ENCODE measurements at regions not wholly inside any gene's neighbourhood (a gene's known extent, or its start where the extent isn't known, plus 50 kb on each side); places are given as distances from the start of the nearest gene placed in this dataset.

DNA sequence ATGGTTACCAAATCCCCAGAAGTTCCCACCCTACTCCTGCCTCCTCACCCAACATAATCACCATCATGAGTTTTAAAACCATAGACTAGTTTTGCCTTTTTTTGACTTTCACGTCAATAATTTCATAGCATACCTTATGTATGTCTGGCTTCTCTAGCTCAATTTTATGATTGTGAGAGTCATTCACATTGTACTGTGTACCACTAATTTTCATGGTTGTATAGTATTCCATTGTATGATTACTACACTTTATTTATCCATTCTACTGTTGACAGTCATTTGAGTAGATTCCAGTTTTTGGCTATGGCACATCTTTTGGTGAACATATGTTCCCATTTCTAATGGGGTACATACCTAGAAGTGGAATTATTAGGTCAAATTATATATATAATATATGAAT lies 195.3 kb upstream of the TCF21 start:
- DNase-seq (ENCODE audit: low read depth in 2 of 2) = no peak

- DNase-seq (ENCODE audit: low read depth in 2 of 2) = no peak
Observed at GRCh38 chr6:133697185-133697584, 191.7 kb upstream of the TCF21 start.

GRCh38 chr6:133697666-133698065 lies 191.2 kb upstream of the TCF21 start:
- no peak for DNase-seq (ENCODE audit: low read depth in 2 of 2)

DNA sequence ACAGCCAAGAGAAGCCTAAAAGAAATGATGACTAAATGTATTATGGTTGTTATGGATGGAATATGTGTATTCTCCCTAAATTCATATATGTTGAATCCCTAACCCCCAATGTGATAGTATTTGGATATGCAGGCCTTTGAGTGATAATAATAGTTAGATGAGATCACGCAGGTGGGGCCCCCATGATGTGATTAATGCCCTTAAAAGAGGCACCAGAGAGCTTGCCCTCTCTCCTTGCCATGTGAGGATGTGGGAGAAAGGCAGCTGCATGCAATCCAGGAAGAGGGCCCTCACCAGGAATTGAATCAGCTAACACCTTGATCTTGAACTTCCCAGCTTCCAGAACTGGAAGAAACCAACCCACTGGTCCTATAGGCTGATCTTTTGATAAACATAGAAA lies 190.6 kb upstream of the TCF21 start:
- DNase-seq (ENCODE audit: low read depth in 2 of 2) = no peak

DNA sequence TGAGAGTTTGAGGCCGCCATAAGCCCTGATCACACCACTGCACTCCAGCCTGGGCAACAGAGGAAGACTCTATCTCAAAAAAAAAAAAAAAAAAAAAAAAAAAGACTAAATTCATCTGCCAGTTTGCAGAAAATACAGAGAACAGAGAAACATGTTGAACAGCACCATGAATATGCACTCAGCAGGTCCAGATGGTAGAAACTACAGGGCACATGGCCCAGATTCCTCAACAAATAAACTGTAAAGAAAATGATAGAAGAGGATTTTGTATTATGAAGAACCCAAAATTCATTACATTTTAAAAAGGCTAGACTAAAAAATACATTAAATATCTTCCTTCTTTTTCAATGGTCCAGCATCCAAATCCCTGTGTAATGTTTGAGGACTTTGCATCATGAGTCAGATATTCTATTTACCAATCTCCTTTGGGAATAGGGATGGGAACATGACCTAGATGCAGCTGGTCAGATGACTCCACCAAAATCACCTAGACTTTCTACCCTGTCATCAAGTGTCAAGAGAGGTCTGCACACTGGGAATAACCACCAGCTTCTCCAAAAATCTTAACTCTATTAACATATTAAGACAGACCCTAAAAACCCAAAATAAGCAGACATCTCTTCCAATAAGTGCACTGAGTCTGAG lies 189.1 kb upstream of the TCF21 start:
- no peak for DNase-seq (ENCODE audit: low read depth in 2 of 2)

DNA sequence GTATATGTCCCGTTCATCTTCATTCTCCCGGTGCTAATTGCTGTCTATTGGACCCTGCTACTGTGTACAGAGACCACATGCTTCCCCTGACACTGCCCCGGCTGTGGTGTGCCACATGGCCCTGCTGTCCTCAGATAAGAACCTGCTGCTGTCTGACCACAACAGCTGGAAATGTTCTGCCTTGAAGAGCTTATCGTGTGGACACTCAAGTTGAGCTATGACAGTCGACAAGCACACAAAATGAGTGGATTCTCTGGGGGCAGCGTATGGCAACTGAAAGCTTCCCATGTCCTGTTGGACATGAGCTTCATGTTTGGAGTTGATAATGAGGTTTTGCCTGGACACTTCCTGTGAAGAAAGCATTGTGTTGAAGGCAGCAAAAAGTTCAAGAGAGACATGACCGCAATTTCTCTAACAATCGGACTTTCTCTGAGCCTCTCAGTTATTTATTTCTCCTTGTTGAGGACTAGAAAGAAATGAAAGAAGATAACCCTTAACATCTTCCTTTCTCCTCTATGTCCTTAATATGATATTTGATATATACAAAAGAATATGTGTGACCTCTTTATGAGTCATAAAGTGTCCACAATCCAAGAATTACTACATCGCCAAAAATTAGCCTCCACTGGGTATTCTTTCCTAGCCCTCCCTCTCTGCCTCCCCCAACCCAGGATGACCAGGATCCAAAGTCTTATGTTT lies 187.1 kb upstream of the TCF21 start:
- no peak for DNase-seq (ENCODE audit: low read depth in 2 of 2)

DNA sequence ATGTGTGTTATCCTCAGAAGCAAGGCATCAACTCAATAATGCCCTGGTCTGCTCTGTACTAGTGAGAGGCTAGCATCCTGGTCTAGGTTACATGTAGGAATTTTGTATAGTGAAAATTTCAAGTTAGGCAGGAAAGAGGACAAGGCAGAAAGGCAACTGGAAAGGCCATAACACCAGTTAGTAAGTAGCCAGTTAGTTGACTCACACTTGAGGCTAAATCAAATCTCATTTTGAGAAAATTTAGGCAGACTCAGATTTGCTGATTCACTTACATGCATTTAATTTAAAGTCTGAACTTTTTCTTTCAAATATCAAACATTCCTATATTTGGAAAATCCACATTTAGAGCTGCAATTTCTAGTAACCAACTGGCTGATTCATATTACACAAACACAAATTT lies 184.5 kb upstream of the TCF21 start:
- DNase-seq (ENCODE audit: low read depth in 2 of 2) = no peak

DNA sequence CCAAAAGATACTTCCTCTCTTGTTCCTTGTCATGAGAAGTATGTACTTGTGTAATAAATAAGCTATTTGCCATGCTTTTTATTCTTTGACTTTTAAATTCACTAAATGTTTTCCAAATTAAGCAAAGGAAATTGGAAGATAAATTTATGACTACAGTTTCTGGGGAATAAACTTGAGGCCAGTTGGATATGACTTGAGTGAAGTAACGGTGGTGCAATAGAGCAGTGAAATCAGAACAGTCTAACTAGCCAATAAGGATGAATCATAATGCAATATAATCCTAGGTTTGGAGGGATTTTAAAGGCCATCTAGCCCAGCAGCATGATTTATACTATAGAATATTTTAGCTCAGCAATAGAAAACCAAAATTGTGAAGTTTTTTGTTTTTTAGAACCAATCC lies 183.8 kb upstream of the TCF21 start:
- DNase-seq (ENCODE audit: low read depth in 2 of 2) = no peak

DNA sequence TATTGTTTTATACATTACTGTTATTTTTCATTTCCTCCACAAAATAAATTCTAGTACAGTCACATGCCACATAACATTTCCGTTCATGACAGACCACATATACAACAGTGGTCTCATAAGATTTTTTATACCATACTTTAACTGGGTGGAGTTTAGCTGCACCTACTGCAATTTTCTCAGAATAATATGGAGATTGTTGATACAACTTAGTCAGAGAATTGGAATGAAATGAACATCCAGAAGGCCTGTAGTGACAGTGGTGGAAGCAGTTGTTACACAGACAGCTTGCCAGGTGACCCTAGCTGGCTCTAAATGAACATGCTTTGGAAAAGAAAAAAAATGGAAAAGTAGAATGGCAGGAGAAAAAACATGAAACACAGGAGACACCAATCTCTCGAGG lies 183.2 kb upstream of the TCF21 start:
- DNase-seq (ENCODE audit: low read depth in 2 of 2) = no peak

GRCh38 chr6:133707456-133707855 lies 181.5 kb upstream of the TCF21 start:
- no peak for DNase-seq (ENCODE audit: low read depth in 2 of 2)

GRCh38 chr6:133710826-133711225 lies 178.1 kb upstream of the TCF21 start:
- DNase-seq (ENCODE audit: low read depth in 2 of 2) = no peak

- no peak for DNase-seq (ENCODE audit: low read depth in 2 of 2)
Observed at GRCh38 chr6:133715270-133715669, 173.6 kb upstream of the TCF21 start.

DNA sequence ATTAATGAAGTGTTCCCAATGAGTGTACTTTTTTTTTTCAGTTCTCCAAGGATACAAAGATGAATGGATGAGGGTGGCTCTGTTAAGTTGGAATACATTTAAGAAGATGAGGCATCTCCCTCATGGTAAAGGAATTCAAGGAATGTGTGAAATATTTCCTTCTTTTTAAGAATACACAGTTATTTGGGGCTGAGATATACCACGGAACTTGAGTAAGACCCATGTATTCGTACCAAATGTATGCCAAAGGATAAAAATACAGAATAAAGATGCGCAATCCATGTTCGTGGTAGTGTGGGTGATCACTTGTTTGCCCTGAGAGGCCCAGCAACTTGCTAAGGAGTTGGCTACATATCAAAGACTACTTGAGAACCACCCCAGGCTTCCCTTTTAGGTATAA lies 164.2 kb upstream of the TCF21 start:
- DNase-seq (ENCODE audit: low read depth in 2 of 2) = no peak

- DNase-seq (ENCODE audit: low read depth in 2 of 2) = no peak
Observed at GRCh38 chr6:133726188-133726587, 162.7 kb upstream of the TCF21 start.

GRCh38 chr6:133730881-133731280 lies 158.0 kb upstream of the TCF21 start:
- DNase-seq (ENCODE audit: low read depth in 2 of 2) = no peak

DNA sequence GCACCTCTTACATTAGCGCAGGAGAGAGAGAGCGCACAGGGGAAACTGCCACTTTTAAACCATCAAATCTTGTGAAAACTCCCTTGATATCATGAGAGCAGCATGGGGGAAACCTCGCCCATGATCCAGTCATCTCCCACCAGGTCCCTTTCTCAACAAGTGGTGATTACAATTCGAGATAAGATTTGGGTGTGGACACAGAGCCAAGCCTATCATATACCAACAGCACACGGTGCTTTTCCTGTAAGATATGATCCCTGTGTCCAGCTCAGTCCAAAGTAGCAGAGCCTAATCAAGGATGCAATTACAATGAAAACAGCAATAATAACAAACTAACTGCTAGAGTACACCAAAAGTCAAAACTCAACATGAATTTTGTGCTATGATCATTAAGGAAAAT lies 148.7 kb upstream of the TCF21 start:
- DNase-seq (ENCODE audit: low read depth in 2 of 2) = no peak

- no peak for DNase-seq (ENCODE audit: low read depth in 2 of 2)
Observed at GRCh38 chr6:133740816-133741215, 148.1 kb upstream of the TCF21 start.

GRCh38 chr6:133741375-133741861 lies 147.5 kb upstream of the TCF21 start:
- DNase-seq (ENCODE audit: low read depth in 2 of 2) = no peak

- DNase-seq (ENCODE audit: low read depth in 2 of 2) = no peak
Observed at GRCh38 chr6:133743621-133744020, 145.3 kb upstream of the TCF21 start.

DNA sequence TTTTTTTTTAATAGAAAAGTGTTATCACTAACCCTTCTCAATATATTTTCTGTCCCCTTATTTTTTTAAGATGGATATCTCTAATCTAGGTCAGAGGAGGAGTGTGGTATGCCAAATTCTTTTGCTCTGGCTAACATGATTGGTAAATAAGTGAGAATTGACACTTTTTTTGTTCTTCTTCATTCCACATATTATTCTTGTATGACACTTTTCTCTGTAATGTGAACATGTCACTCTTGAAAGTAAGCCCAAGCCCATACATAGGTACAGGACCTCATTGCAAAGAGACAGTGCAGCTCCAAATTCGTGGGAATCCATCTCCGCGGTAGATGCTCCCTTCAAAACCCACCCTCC lies 142.5 kb upstream of the TCF21 start:
- no peak for DNase-seq (ENCODE audit: low read depth in 2 of 2)

DNA sequence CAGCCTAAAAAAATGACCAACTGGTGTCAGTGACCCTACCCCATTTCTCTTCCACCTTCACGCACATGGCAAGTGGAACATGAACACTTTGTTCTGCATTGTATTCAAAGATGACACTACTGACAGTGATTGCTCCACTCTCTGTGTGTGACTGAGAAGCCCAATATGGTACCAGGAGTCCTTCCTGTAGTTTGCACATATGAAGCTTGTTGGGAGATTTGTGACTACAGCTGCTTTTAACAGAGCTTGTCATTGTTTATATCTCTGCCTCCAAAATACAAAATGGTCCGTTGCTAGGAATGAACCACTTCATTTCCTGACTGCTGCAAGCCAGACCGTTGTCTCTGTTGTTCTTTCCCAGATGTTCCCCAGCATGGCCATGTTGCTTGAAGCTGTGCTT lies 140.3 kb upstream of the TCF21 start:
- no peak for DNase-seq (ENCODE audit: low read depth in 2 of 2)

DNA sequence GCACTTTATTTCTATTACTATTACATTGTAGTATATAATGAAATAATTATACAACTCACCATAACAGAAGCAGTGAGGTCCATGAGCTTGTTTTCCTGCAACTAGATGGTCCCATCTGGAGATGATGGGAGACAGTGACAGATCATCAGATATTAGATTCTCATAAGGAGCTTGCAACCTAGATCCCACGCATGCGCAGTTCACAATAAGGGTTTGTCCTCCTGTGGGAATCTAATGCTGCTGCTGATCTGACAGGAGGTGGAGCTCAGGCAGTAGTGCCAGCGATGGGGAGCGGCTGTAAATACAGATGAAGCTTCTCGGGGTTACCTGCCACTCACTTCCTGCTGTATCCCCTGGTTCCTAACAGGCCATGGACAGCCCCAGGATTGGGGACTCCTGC lies 139.5 kb upstream of the TCF21 start:
- DNase-seq (ENCODE audit: low read depth in 2 of 2) = no peak

DNA sequence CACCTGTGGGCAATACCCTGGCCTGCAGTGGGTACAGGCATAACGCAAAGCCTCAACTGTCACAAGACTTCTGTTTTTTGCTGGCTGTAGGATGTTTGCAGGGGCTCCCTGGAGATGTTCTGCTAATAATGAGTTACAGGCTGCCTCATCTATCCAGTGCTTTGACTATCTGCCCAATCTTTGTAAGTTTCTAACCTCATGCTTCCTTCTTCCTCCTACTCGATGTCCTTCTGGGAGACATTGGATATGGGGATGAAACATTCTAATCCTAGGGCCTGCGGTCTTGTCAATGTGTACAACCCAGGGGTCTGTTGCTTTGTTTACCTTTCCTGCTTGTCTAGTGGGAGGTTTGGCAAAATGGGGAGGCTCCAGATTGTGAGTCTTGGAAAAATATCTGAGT lies 136.8 kb upstream of the TCF21 start:
- no peak for DNase-seq (ENCODE audit: low read depth in 2 of 2)

GRCh38 chr6:133753756-133754155 lies 135.2 kb upstream of the TCF21 start:
- no peak for DNase-seq (ENCODE audit: low read depth in 2 of 2)

All from stimulated activated CD8-positive, alpha-beta memory T cell treated with anti-CD3 and anti-CD28 coated beads, Interleukin-15, amount 100 ng/mL, for 4 hours (primary cell).